GM12872 (cell line): ENCODE measurements at regions not wholly inside any gene's neighbourhood (a gene's known extent, or its start where the extent isn't known, plus 50 kb on each side); places are given as distances from the start of the nearest gene placed in this dataset.

Source experiments
- TF ChIP-seq, protein P1 (sequence below): IDR thresholded peaks from 3 replicates; pipeline ENCODE4 v1.5.1; 2011; ENCODE audit warnings: low read depth, mild to moderate bottlenecking, low read length, moderate library complexity; ENCODE audit not compliant: insufficient read depth

DNA sequence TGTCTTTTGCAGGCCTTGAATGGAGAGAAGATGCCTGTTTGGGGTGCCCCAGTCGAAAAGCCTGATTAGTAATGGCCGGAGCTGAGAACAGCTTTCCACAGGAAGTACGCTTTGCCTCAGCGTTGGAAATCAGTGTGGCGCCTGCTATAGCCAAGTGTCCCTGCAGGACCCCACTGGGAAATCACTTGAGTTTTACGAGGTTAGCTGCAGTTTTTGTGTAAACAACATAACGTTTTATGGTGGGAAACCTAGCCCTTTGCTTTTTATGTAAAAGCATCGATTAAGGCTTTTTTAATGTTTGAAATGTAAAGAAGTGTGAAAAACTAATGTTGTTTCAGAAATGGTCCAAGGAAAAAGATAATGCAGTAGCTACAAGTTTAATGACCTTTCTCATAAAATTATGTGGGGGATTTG lies 234.2 kb downstream of the TTC32 start:
- TF ChIP-seq, protein P1, sequence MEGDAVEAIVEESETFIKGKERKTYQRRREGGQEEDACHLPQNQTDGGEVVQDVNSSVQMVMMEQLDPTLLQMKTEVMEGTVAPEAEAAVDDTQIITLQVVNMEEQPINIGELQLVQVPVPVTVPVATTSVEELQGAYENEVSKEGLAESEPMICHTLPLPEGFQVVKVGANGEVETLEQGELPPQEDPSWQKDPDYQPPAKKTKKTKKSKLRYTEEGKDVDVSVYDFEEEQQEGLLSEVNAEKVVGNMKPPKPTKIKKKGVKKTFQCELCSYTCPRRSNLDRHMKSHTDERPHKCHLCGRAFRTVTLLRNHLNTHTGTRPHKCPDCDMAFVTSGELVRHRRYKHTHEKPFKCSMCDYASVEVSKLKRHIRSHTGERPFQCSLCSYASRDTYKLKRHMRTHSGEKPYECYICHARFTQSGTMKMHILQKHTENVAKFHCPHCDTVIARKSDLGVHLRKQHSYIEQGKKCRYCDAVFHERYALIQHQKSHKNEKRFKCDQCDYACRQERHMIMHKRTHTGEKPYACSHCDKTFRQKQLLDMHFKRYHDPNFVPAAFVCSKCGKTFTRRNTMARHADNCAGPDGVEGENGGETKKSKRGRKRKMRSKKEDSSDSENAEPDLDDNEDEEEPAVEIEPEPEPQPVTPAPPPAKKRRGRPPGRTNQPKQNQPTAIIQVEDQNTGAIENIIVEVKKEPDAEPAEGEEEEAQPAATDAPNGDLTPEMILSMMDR, result no peak

DNA sequence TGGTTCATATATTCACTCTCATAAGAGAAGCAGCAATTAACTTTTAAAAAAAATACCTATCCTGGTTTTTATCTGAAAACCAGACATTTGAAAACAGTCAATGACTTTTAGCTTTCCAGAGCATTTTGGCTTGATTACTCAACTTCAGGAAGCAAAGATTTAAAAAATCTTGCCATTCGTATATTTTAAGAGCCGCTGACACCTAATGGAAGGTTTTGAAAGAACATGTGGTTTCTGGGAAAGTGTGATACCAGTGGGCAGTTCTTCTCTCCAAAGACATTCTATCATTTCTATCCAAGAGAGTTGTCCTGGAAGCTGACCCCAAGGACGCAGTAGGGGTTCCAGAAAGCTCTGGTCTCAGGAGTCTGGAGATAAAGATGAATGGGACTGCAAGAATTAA lies 234.7 kb downstream of the TTC32 start:
- TF ChIP-seq, protein P1, result no peak

DNA sequence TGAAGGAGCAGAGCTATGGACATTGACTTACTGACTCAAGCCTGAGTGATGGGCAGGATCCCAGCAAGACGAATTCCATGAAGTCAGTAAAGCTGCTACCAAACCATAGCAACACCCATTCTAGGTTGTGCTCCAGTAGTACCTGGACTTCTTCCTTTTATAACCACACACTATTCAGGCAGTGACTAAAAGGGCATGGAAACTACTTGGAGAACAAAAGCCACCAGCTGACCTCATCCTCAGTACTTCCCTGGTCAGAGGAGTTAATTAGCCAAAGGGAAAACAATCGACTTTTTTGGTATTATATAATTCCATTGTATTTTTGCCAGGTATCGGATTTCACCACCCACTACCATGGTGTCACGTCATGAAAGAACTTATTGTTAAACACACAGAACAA lies 237.1 kb downstream of the TTC32 start:
- TF ChIP-seq, protein P1, result no peak

DNA sequence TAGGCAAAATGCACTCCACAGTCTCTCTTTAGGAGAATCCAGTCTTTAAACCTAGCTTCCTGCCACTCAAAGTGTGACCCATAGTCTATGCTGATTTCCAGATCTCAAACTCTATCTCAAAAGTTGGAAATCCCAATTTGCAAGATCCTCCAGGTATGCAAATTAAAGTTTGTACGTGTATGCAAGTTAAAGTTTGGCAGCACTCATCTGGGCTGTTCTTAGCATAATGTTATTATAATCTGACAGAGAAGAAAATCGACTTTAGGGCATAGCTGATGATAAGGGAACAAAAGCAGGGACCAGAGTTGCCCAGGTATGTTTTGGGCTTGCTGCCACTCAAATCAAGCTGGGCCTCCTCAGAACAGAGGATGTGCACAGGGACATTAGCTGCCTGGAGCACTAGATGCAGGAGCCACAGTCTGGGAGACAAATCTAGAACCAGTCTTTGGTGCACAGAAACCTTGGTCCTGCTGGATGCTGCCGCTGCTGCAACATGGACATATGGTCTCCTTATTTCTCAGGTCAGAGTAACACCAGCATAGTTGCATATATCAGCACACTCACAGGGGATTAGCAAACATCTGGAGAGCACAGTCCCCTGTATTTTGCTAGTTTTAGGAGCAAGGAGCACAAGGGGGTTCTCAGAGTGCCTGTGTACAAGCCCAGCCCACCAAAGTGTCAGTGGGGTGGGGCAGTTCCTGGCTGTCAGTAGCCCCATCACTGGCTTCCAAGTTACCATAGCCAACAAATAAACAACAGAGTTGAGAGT lies 242.6 kb downstream of the TTC32 start:
- TF ChIP-seq, protein P1, result no peak

DNA sequence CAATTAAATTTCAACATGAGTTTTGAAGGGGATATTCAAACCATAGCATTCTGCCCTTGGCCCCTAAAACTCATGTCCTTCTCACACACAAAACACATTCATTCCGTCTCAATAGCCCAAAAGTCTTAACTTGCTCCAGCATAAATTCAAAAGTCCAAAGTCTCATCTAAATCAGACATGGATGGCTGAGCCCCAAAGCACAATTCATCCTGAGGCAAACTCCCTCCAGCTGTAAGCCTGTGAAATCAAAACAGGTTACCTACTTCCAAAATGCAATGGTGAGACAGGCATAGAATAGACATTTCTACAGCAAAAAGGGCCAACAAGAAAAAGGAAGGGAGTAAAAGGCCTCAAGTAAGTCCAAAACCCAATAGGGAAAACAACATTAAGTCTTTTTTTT lies 245.8 kb downstream of the TTC32 start:
- TF ChIP-seq, protein P1, result no peak

DNA sequence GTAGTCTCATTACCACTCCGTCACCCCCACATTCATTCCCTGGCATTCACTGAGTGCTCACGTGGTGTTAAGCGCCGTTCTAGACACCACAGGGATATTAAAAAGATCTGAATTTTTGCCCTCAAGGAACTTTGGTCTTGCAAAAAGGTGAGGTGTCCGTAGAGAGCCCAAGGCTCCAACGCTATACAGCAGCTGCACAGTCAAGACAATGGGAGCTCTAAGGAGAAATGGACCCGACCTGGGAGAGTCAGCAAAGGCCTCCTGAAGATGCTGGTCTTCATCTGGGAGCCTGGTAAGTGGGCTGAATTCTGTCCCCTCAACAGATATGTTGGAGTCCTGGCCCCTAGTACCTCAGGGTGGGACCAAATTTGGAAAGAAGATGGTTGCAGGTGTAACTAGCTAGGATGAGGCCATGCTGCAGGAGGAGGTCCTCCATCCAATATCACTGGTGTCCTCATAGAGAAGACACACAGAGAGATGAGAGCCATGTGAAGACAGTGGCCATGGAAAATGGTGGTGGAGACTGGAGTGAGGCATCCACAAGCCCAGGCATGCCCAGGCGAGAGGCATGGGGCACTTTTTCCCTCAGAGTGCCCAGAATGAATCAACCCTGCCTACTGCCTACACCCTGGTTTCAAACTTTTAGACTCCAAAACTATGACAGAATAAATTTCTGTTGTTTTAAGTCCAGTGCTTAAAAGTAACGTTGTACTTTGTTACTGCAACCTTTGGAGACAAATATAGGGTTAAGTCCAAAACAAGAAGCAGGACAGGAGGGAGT lies 247.3 kb downstream of the TTC32 start:
- TF ChIP-seq, protein P1, result no peak

DNA sequence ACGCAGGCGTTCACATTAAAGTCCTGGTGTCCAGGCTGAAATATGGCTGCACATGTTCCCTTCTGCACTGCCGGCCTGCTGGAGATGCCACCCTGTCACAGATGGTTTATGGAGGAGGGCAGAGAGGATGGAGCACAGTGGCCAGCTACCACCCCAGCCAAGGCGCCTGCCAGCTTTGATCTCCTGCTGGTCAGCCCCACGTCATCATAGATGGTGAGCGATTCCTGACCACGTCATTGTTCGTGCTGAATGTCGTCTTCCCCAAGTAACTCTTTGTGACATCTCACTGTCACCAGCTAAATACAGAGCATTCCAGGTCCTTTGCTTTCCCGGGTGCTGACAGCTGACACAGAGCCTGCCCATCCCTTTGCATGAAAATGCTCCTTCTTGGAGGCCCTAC lies 248.3 kb downstream of the TTC32 start:
- TF ChIP-seq, protein P1, result no peak
